Thyroid gland (tissue), 4 donors: ENCODE measurements at regions not wholly inside any gene's neighbourhood (a gene's known extent, or its start where the extent isn't known, plus 50 kb on each side); places are given as distances from the start of the nearest gene placed in this dataset. TPM values are rescaled to one million over a fixed set of nuclear protein-coding genes. Genes with fewer than 3 reads are reported as not detected.

Source experiments
- DNase-seq, 2 donors: peaks; one replicate each; pipeline ENCODE4 v3.0.0-alpha.2; 2019
- H3K27ac ChIP-seq, 3 donors: fragments of 200-600 bp; sonication (generic); 1 replicate in 2 of 3; 2 replicates in 1 of 3; pipeline ENCODE4 v1.5.1; 2016 to 2019; ENCODE audit warnings: mild to moderate bottlenecking in 1 of 3, moderate library complexity in 1 of 3
- H3K27me3 ChIP-seq: fragments of 200-600 bp; sonication (generic); one replicate; pipeline ENCODE4 v1.5.1; 2019
- H3K36me3 ChIP-seq, 2 donors: fragments of 200-600 bp; sonication (generic); one replicate each; pipeline ENCODE4 v1.5.1; 2016 to 2019
- H3K4me1 ChIP-seq, 2 donors: fragments of 200-600 bp; sonication (generic); one replicate each; pipeline ENCODE4 v1.5.1; 2017 to 2019
- H3K4me3 ChIP-seq, 3 donors: fragments of 200-600 bp; sonication (generic); replicated peaks in 1 of 3; 1 replicate in 2 of 3; 2 replicates in 1 of 3; pipeline ENCODE4 v1.5.1; 2016; ENCODE audit warnings: mild to moderate bottlenecking in 1 of 3
- H3K9me3 ChIP-seq: fragments of 200-600 bp; sonication (generic); one replicate; pipeline ENCODE4 v1.5.1; 2017
- CTCF ChIP-seq, 6 experiments: fragments of 200-600 bp in 3 of 6; fragments of 450-650 bp in 3 of 6; sonication (generic) in 3 of 6; IDR thresholded peaks; one replicate each; pipeline ENCODE4 v1.5.1; 2016 to 2019; ENCODE audit warnings: antibody characterized with exemption in 6 of 6, mild to moderate bottlenecking in 2 of 6, inconsistent platforms in 1 of 6, moderate library complexity in 1 of 6
- POLR2A ChIP-seq, 2 donors: fragments of 450-650 bp; IDR thresholded peaks; one replicate each; pipeline ENCODE4 v1.6.1; 2017; ENCODE audit warnings: antibody characterized with exemption in 2 of 2, mild to moderate bottlenecking in 2 of 2, moderate library complexity in 1 of 2
- WGBS, 2 donors: methylation state at CpG; one replicate each; pipeline ENCODE4 v1.1.5; 2017; 5-methylcytosine and 5-hydroxymethylcytosine counted together
- intact Hi-C: fragments of 100-400 bp; cut with DNase I; formaldehyde crosslinking; loops from one replicate; pipeline ENCODE4 v1.15.1; 2023
- small RNA-seq: library from RNA; depleted of rRNA; stranded (forward); fragments of <200 nt; gene quantifications from one replicate; pipeline ENCODE3, GENCODE V24; 2016

- no peaks in the 10 kb centered on the region for H3K36me3 ChIP-seq
- no peak for DNase-seq
- intact Hi-C loops, result no loop called here
- no peak overlapping the region for H3K4me3 ChIP-seq
- 68 to 86% methylated on average over 4 of the region's 4 CpGs for WGBS, 2 donors
- H3K9me3 ChIP-seq, result no peaks in the 10 kb centered on the region
- no peaks in the 10 kb centered on the region for H3K27me3 ChIP-seq
- H3K27ac ChIP-seq, result no peak overlapping the region
- peaks cover 0 to 4% of the 10 kb centered on the region in 2 donors for H3K4me1 ChIP-seq
- TF ChIP-seq CTCF (IDR thresholded peaks at IDR 0.05), result no peak
Observed at GRCh38 chr20:17168026-17168612, 58.7 kb upstream of the PCSK2 start.

- WGBS, 2 donors, result 44 to 49% methylated on average over 5 of the region's 5 CpGs
- Histone ChIP-seq H3K9me3 (no peaks in the 10 kb centered on the region), H3K27ac (no peak overlapping the region), H3K4me1 (peaks cover 0 to 4% of the 10 kb centered on the region in 2 donors), H3K4me3 (no peak overlapping the region), H3K27me3 (no peaks in the 10 kb centered on the region), H3K36me3 (no peaks in the 10 kb centered on the region)
- intact Hi-C loops, result no loop called here
- DNase-seq, result no peak
- no peak for TF ChIP-seq POLR2A (IDR thresholded peaks at IDR 0.05)
- TF ChIP-seq CTCF (IDR thresholded peaks at IDR 0.05), result no peak
Observed at GRCh38 chr20:17169585-17170136, 57.2 kb upstream of the PCSK2 start.

DNA sequence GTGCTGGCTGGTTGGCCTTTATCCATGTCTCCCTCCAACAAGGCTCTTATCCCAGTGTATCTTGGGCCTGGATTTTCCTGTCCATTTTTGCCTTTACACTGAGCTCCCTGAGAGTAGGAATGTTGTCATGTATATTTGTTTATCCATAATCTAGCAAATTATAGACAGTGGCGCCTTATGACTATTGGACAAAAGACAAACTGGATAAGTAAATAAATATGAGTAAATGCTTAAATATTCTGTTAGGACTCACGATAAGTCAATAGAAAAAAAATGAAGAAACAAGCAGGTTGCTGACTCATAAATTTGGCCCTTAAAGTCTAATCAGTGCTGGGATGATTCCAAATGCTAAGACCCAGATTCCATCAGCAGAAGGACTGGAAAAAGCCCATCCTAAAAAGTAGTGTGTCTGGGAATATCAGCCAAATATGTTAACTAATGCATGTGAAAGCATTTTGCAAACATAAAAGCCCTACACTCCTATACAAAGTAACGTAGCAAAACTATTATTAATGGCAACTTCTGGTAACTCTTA lies 55.0 kb upstream of the PCSK2 start:
- DNase-seq, result no peak
- intact Hi-C loops, result no loop called here
- Histone ChIP-seq H3K9me3 (no peaks in the 10 kb centered on the region), H3K27me3 (no peaks in the 10 kb centered on the region), H3K4me1 (peaks cover 0 to 4% of the 10 kb centered on the region in 2 donors), H3K36me3 (no peaks in the 10 kb centered on the region), H3K27ac (no peak overlapping the region), H3K4me3 (no peak overlapping the region)
- no peak for TF ChIP-seq CTCF (IDR thresholded peaks at IDR 0.05)
- no peak for TF ChIP-seq POLR2A (IDR thresholded peaks at IDR 0.05)
- 82 to 87% methylated on average over 3 of the region's 3 CpGs for WGBS, 2 donors

DNA sequence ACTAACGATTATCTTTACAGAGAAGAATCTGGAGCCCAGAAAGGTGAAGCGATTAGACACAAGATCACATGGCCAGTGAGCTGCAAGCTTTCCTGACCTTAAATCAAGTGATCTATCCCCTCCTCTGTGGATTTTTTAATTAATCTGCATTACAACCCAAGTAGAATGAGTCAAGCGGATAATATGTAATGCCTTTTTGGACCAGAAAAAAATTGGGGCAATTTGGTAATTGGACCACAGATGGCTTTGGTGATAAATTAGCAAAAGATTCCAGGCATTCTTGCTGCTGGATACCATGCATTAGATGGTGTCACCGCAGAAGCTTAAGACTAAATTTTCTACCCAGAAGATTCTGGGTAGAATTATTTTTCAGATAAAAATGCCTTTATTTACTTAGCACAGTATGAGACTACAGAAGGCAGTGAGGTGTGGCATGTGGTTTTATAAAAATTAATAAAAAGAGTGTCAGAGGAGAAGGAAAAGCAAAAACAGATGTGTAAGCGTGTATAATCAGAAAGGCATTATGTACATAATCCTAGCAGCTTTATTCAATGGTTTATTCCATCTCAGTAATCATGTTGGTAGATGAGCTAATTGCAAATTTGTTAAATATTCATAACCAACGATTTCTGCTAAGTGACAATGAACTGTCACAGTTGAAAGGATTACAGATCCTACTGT lies 53.9 kb upstream of the PCSK2 start:
- H3K4me3 ChIP-seq, result no peak overlapping the region
- H3K4me1 ChIP-seq, result peaks cover 4 to 6% of the 10 kb centered on the region in 2 donors
- no peak for DNase-seq
- H3K27ac ChIP-seq, result no peak overlapping the region
- intact Hi-C loops, result no loop called here
- WGBS, 2 donors, result 72 to 74% methylated on average over 6 of the region's 6 CpGs
- H3K9me3 ChIP-seq, result no peaks in the 10 kb centered on the region
- no peaks in the 10 kb centered on the region for H3K27me3 ChIP-seq
- no peaks in the 10 kb centered on the region for H3K36me3 ChIP-seq
- no peak for TF ChIP-seq POLR2A (IDR thresholded peaks at IDR 0.05)
- TF ChIP-seq CTCF (IDR thresholded peaks at IDR 0.05), result no peak

Small RNA genes in the stretch of these regions (small RNA-seq; reads per million reads assigned to genes)
- gene RF00012, result not detected
